GM21786 (cell line): ENCODE measurements at regions not wholly inside any gene's neighbourhood (a gene's known extent, or its start where the extent isn't known, plus 50 kb on each side); places are given as distances from the start of the nearest gene placed in this dataset.
"Not testable (repeated sequence)": the region's sequence is repeated elsewhere in the genome, so short reads cannot be mapped to it uniquely, and the experiment has no call there.

ENCODE experiments used
- ATAC-seq: cut with Tn5 transposase; IDR thresholded peaks from one replicate; pipeline ENCODE4 v1.9.1; 2021; ENCODE audit not compliant: unreplicated experiment

- ATAC-seq, result no peak
Observed at GRCh38 chr7:106384373-106384772, 99.6 kb upstream of the NAMPT start.

GRCh38 chr7:106382929-106383328 is 98.1 kb upstream of the NAMPT start:
- no peak for ATAC-seq

GRCh38 chr7:106382129-106382528 is 97.3 kb upstream of the NAMPT start:
- no peak for ATAC-seq

- no peak for ATAC-seq
Observed at GRCh38 chr7:106381252-106381651, 96.5 kb upstream of the NAMPT start.

GRCh38 chr7:106377847-106378361 is 93.1 kb upstream of the NAMPT start:
- ATAC-seq, result no peak

- no peak for ATAC-seq
Observed at GRCh38 chr7:106376026-106376799, 91.4 kb upstream of the NAMPT start.

- no peak for ATAC-seq
Observed at GRCh38 chr7:106375499-106375898, 90.7 kb upstream of the NAMPT start.

GRCh38 chr7:106374437-106374836 is 89.7 kb upstream of the NAMPT start:
- ATAC-seq, result no peak

- no peak for ATAC-seq
Observed at GRCh38 chr7:106372595-106373318, 88.0 kb upstream of the NAMPT start.

GRCh38 chr7:106372126-106372525 is 87.3 kb upstream of the NAMPT start:
- no peak for ATAC-seq

- no peak for ATAC-seq
Observed at GRCh38 chr7:106371629-106372028, 86.8 kb upstream of the NAMPT start.

- no peak for ATAC-seq
Observed at GRCh38 chr7:106370542-106370941, 85.8 kb upstream of the NAMPT start.

- ATAC-seq, result no peak
Observed at GRCh38 chr7:106369816-106370215, 85.0 kb upstream of the NAMPT start.

GRCh38 chr7:106369352-106369751 is 84.6 kb upstream of the NAMPT start:
- no peak for ATAC-seq

- ATAC-seq, result no peak
Observed at GRCh38 chr7:106367664-106368063, 82.9 kb upstream of the NAMPT start.

- ATAC-seq, result no peak
Observed at GRCh38 chr7:106367018-106367420, 82.2 kb upstream of the NAMPT start.

- ATAC-seq, result peak; percentile 94
Observed at GRCh38 chr7:106365252-106366005, 80.6 kb upstream of the NAMPT start.

- not testable (repeated sequence) for ATAC-seq
Observed at GRCh38 chr7:106362507-106362906, 77.7 kb upstream of the NAMPT start.

- ATAC-seq, result peak; percentile 83
Observed at GRCh38 chr7:106358103-106358663, 73.4 kb upstream of the NAMPT start.

GRCh38 chr7:106357675-106358074 is 72.9 kb upstream of the NAMPT start:
- ATAC-seq, result no peak

- ATAC-seq, result no peak
Observed at GRCh38 chr7:106354822-106355221, 70.0 kb upstream of the NAMPT start.
